AG04450 (cell line): ENCODE measurements at regions not wholly inside any gene's neighbourhood (a gene's known extent, or its start where the extent isn't known, plus 50 kb on each side); places are given as distances from the start of the nearest gene placed in this dataset.

Experiments
- CTCF ChIA-PET: fragments of 300-600, 350-600 bp; formaldehyde crosslinking; extraction: SDS; loops from one replicate; lab custom pipeline; 2022; ENCODE audit warnings: antibody characterized with exemption, inconsistent platforms; lab: Charles Lee
- POLR2A ChIA-PET: fragments of 350-600 bp; formaldehyde crosslinking; extraction: SDS; loops from one replicate; lab custom pipeline; 2021; ENCODE audit warnings: antibody characterized with exemption, inconsistent platforms; lab: Yijun Ruan, JAX
- DNase-seq: peaks from one replicate; pipeline ENCODE4 v3.0.0-alpha.2; 2011; ENCODE audit warnings: low read depth, low spot score
- H3K27ac ChIP-seq: one replicate; pipeline ENCODE4 v1.5.1; 2012; ENCODE audit warnings: low read depth, low read length, control low read depth
- H3K27me3 ChIP-seq: one replicate; pipeline ENCODE4 v1.6.0; 2012; ENCODE audit warnings: low read length; ENCODE audit not compliant: control insufficient read depth, insufficient read depth
- H3K4me3 ChIP-seq: 2 replicates; pipeline ENCODE4 v1.5.1; 2011; ENCODE audit warnings: mild to moderate bottlenecking, low read depth, low read length, control low read depth
- H3K9me3 ChIP-seq: 2 replicates; pipeline ENCODE4 v1.5.1; 2012; ENCODE audit warnings: low read length; ENCODE audit not compliant: control insufficient read depth, insufficient read depth
- CTCF ChIP-seq: IDR thresholded peaks from 2 replicates; pipeline ENCODE4 v1.5.1; 2011; ENCODE audit warnings: low read depth, low read length, control low read depth, inconsistent platforms

DNA sequence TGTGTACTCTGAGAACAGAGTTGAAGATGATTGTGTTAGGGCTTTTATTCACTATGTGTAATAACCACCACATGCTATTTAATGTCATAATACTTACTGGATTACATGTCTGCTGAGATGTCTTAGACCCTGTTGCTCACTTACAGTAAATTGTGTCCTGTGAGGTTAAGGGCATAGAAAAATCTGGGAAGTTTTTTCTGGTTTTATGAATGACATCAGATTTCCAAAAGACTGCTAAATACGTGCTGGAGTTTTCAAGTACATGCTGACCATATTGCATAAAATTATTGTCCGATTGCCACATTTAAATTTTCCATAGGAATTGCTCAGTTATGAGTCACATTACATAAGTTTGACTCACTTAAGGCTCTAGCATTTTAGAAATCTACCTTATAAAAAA is 96.7 kb upstream of the COL5A2 start:
- no peak overlapping the region for H3K4me3 ChIP-seq
- no peaks in the 10 kb centered on the region for H3K27me3 ChIP-seq
- CTCF ChIA-PET, result no interaction called here
- no peak for TF ChIP-seq CTCF
- POLR2A ChIA-PET, result no interaction called here
- no peak overlapping the region for H3K27ac ChIP-seq
- H3K9me3 ChIP-seq, result no peaks in the 10 kb centered on the region
- DNase-seq, result no peak

GRCh38 chr2:189281201-189281600 is 101.6 kb upstream of the COL5A2 start:
- no peak for TF ChIP-seq CTCF

GRCh38 chr2:189285349-189285748 is 105.8 kb upstream of the COL5A2 start:
- POLR2A ChIA-PET, result interaction anchor here (0.6 to 2.1 kb wide), 3 partner anchors 105 to 170 kb away, joined by 3 to 11 read pairs (median 3); partner anchors contain the start of gene COL5A2
- Histone ChIP-seq H3K27ac (peak overlapping the region; percentile 73), H3K4me3 (no peak overlapping the region), H3K27me3 (no peaks in the 10 kb centered on the region), H3K9me3 (no peaks in the 10 kb centered on the region)
- CTCF ChIA-PET, result interaction anchor here (1.0 to 3.7 kb wide), 2 partner anchors 108 to 117 kb away, joined by 3 to 27 read pairs; partner anchors contain the start of gene COL5A2
- no peak for TF ChIP-seq CTCF
- DNase-seq, result no peak

More at GRCh38 chr2:189281201-189281600, 101.6 kb upstream of the COL5A2 start:
- POLR2A ChIA-PET, result no interaction called here
- CTCF ChIA-PET, result no interaction called here
- no peaks in the 10 kb centered on the region for H3K27me3 ChIP-seq
- DNase-seq, result no peak
- no peaks in the 10 kb centered on the region for H3K9me3 ChIP-seq
- H3K27ac ChIP-seq, result no peak overlapping the region
- no peak overlapping the region for H3K4me3 ChIP-seq

DNA sequence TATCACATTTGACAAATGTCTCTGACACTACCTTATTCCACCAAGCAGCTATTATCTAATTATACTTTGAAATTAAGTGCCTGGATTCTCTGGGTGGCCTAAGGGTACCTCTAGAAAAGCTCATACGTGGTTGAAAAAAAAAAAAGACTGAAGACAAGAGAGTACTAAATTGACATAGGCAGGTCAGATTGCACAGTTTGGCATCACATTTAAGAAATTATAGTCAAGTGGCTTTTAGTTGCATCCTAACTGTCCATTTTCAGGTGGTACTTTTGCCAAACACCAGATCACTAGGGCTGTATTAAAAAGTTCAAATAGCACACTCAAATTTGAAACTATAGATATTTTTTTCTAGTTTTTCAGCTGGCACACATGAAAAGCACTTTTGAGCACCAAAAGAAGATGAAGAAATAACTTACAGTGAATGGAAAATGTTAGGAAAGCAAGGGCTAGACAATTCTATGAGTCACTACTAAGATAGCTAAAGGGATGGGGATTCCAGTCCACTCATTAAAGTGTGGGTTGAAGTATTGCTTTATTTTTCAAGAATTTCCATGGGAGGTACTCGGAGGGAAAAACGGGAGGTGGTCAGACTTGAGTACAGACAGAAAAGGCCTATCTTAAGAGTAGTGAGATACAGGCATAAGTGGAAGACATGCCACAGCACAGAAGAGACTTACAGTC is 106.5 kb upstream of the COL5A2 start:
- Histone ChIP-seq H3K9me3 (no peaks in the 10 kb centered on the region), H3K4me3 (no peak overlapping the region), H3K27me3 (no peaks in the 10 kb centered on the region), H3K27ac (peak overlapping the region; percentile 32)
- POLR2A ChIA-PET, result interaction anchor here (0.6 to 2.1 kb wide), 5 partner anchors 14 to 191 kb away, joined by 3 to 11 read pairs (median 3); partner anchors contain the start of gene COL5A2
- DNase-seq, result peak; percentile 70
- TF ChIP-seq CTCF, result no peak
- CTCF ChIA-PET, result interaction anchor here (1.0 to 3.7 kb wide), 3 partner anchors 108 to 192 kb away, joined by 3 to 27 read pairs (median 4); partner anchors contain the start of gene COL5A2

DNA sequence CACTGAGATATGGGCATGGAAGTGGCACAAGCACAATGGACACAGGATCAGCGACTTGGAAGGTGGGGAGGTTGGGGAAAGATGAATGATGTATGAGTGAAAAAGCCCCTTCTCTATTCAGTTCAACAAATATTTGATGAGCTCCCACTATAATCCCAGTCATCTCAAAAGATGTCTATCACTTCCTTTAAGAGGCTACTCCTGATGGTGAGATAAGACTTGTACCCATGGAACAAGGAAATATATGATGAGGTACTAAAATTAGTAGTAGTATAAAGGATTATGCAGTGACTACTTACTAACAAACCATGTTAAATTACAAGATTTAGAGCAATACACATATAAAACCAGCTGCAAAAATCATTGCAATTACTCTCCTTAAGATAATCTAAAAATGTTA is 107.8 kb upstream of the COL5A2 start:
- Histone ChIP-seq H3K4me3 (no peak overlapping the region), H3K27me3 (no peaks in the 10 kb centered on the region), H3K27ac (no peak overlapping the region), H3K9me3 (no peaks in the 10 kb centered on the region)
- no peak for TF ChIP-seq CTCF
- ChIA-PET POLR2A (interaction anchor here (0.6 to 1.3 kb wide), 3 partner anchors 109 to 191 kb away, joined by 3 to 12 read pairs (median 3); no protein-coding TSS in a partner anchor), CTCF (interaction anchor here (0.7 to 3.7 kb wide), 6 partner anchors 19 to 320 kb away, joined by 3 to 27 read pairs (median 4); partner anchors contain the start of gene COL5A2)
- DNase-seq, result no peak
